ENCODE measurements at regions not wholly inside any gene's neighbourhood (a gene's known extent, or its start where the extent isn't known, plus 50 kb on each side); places are given as distances from the start of the nearest gene placed in this dataset.

- H3K36me3 ChIP-seq (ENCODE audit: insufficient read depth, low read depth, low read length) = no peaks in the 10 kb centered on the region
- H3K9ac ChIP-seq (ENCODE audit: low read depth, low read length) = no peak overlapping the region
- H3K9me3 ChIP-seq (ENCODE audit: insufficient read depth, low read depth, low read length) = no peaks in the 10 kb centered on the region
- no peaks in the 10 kb centered on the region for H3K27me3 ChIP-seq (ENCODE audit: insufficient read depth, low read length)
- no peak overlapping the region for H3K27ac ChIP-seq (ENCODE audit: low read length)
- H3K4me3 ChIP-seq (ENCODE audit: low read length) = no peak overlapping the region
- H3K4me1 ChIP-seq (ENCODE audit: insufficient read depth, low read length) = peaks cover 46% of the 10 kb centered on the region
These were observed 54.9 kb upstream of the PCDH8 start for GRCh38 chr13:52903320-52903719.

- Histone ChIP-seq H3K9me3 (ENCODE audit: insufficient read depth, low read depth, low read length) (no peaks in the 10 kb centered on the region), H3K4me1 (ENCODE audit: insufficient read depth, low read length) (peaks cover 27% of the 10 kb centered on the region; the same call in 1 of the 2 replicates), H3K27ac (ENCODE audit: low read length) (no peak overlapping the region), H3K9ac (ENCODE audit: low read depth, low read length) (no peak overlapping the region), H3K36me3 (ENCODE audit: insufficient read depth, low read depth, low read length) (no peaks in the 10 kb centered on the region), H3K4me3 (ENCODE audit: low read length) (no peak overlapping the region), H3K27me3 (ENCODE audit: insufficient read depth, low read length) (no peaks in the 10 kb centered on the region; the same call in 1 of the 2 replicates)
These were observed 50.8 kb upstream of the PCDH8 start for GRCh38 chr13:52899206-52899605.

Measured in iPS-20b (cell line).